OCI-LY3 (cell line): ENCODE measurements at regions not wholly inside any gene's neighbourhood (a gene's known extent, or its start where the extent isn't known, plus 50 kb on each side); places are given as distances from the start of the nearest gene placed in this dataset.

Experiments used
- H2AFZ ChIP-seq: fragments of 200-600, 300-600 bp; shearing (Covaris generic); 2 replicates; pipeline ENCODE4 v1.6.0; 2014; ENCODE audit warnings: antibody characterized with exemption, low read depth, low read length
- H3K27ac ChIP-seq: fragments of 200-600, 300-600 bp; sonication (generic); 2 replicates; pipeline ENCODE4 v1.5.1; 2014; ENCODE audit warnings: mild to moderate bottlenecking, low read length, moderate library complexity, mixed read lengths
- H3K27me3 ChIP-seq: fragments of 200-600, 300-600 bp; sonication (generic); 2 replicates; pipeline ENCODE4 v1.6.1; 2014; ENCODE audit warnings: low read depth, low read length, mixed read lengths
- H3K36me3 ChIP-seq: fragments of 200-600, 300-600 bp; sonication (generic); replicated peaks from 2 replicates; pipeline ENCODE3; 2014; ENCODE audit warnings: low read depth, low read length, mixed read lengths
- H3K4me1 ChIP-seq: fragments of 300-600, 200-600 bp; sonication (generic); 2 replicates; pipeline ENCODE4 v1.6.1; 2014; ENCODE audit warnings: low read length, mixed read lengths
- H3K4me2 ChIP-seq: fragments of 200-600, 300-600 bp; sonication (generic); 2 replicates; pipeline ENCODE4 v1.6.1; 2014; ENCODE audit warnings: low read length, mixed read lengths
- H3K4me3 ChIP-seq: fragments of 300-600, 200-600 bp; sonication (generic); 2 replicates; pipeline ENCODE4 v1.5.1; 2014; ENCODE audit warnings: antibody characterized with exemption, mild to moderate bottlenecking, low read length, moderate library complexity
- H3K79me2 ChIP-seq: fragments of 300-600, 200-600 bp; shearing (Covaris generic); 2 replicates; pipeline ENCODE4 v1.6.1; 2014; ENCODE audit warnings: mild to moderate bottlenecking, low read length, mixed read lengths
- H3K9ac ChIP-seq: fragments of 300-600, 200-600 bp; shearing (Covaris generic); 2 replicates; pipeline ENCODE4 v1.6.0; 2014; ENCODE audit warnings: mild to moderate bottlenecking, low read length, moderate library complexity
- H3K9me3 ChIP-seq: fragments of 200-600, 300-600 bp; shearing (Covaris generic); 2 replicates; pipeline ENCODE4 v1.6.1; 2014; ENCODE audit warnings: low read length, mixed read lengths; ENCODE audit not compliant: insufficient read depth
- H4K20me1 ChIP-seq: fragments of 200-600, 300-600 bp; sonication (generic); 2 replicates; pipeline ENCODE4 v1.6.1; 2016; ENCODE audit warnings: low read length, mixed read lengths; ENCODE audit not compliant: insufficient read depth
- CTCF ChIP-seq: fragments of 200-600, 300-600 bp; sonication (generic); IDR thresholded peaks from 2 replicates; pipeline ENCODE4 v1.5.1; 2014; ENCODE audit warnings: antibody characterized with exemption, low read length, low read depth
- EZH2phosphoT487 ChIP-seq: fragments of 200-600 bp; shearing (Covaris generic); IDR thresholded peaks from 2 replicates; pipeline ENCODE4 v1.6.1; 2018; ENCODE audit warnings: antibody characterized with exemption, mixed run types, low read depth

- H2AFZ ChIP-seq, result no peak overlapping the region
- no peak overlapping the region for H3K27ac ChIP-seq
- H3K9ac ChIP-seq, result no peak overlapping the region
- H3K36me3 ChIP-seq, result no peaks in the 10 kb centered on the region
- TF ChIP-seq EZH2phosphoT487 (no peak), CTCF (no peak)
- H3K4me2 ChIP-seq, result no peak overlapping the region
- H3K79me2 ChIP-seq, result no peaks in the 10 kb centered on the region
- peaks cover 12% of the 10 kb centered on the region for H3K4me1 ChIP-seq
- H3K4me3 ChIP-seq, result no peak overlapping the region
- no peaks in the 10 kb centered on the region for H3K9me3 ChIP-seq
- H4K20me1 ChIP-seq, result no peaks in the 10 kb centered on the region
- no peaks in the 10 kb centered on the region for H3K27me3 ChIP-seq
These were observed 263.2 kb upstream of the TGFBR2 start for GRCh38 chr3:30343067-30343831.

GRCh38 chr3:30343861-30344260 lies 262.5 kb upstream of the TGFBR2 start:
- no peaks in the 10 kb centered on the region for H3K79me2 ChIP-seq
- no peaks in the 10 kb centered on the region for H4K20me1 ChIP-seq
- TF ChIP-seq CTCF, result no peak
- TF ChIP-seq EZH2phosphoT487, result no peak
- H3K36me3 ChIP-seq, result no peaks in the 10 kb centered on the region
- H3K4me2 ChIP-seq, result no peak overlapping the region
- no peak overlapping the region for H3K27ac ChIP-seq
- H3K27me3 ChIP-seq, result no peaks in the 10 kb centered on the region
- H3K4me1 ChIP-seq, result peaks cover 12% of the 10 kb centered on the region
- no peaks in the 10 kb centered on the region for H3K9me3 ChIP-seq
- no peak overlapping the region for H2AFZ ChIP-seq
- H3K4me3 ChIP-seq, result no peak overlapping the region
- H3K9ac ChIP-seq, result no peak overlapping the region

- Histone ChIP-seq H3K9ac (no peak overlapping the region), H3K79me2 (no peaks in the 10 kb centered on the region), H3K36me3 (no peaks in the 10 kb centered on the region), H2AFZ (no peak overlapping the region), H3K4me3 (no peak overlapping the region), H3K4me1 (peaks cover 12% of the 10 kb centered on the region), H4K20me1 (no peaks in the 10 kb centered on the region), H3K4me2 (no peak overlapping the region), H3K9me3 (no peaks in the 10 kb centered on the region), H3K27ac (no peak overlapping the region), H3K27me3 (no peaks in the 10 kb centered on the region)
- no peak for TF ChIP-seq EZH2phosphoT487
- no peak for TF ChIP-seq CTCF
These were observed 262.1 kb upstream of the TGFBR2 start for GRCh38 chr3:30344288-30344687.

GRCh38 chr3:30346933-30347320 lies 259.5 kb upstream of the TGFBR2 start:
- Histone ChIP-seq H3K4me2 (no peak overlapping the region), H3K9ac (no peak overlapping the region)

More at GRCh38 chr3:30346933-30347320, 259.5 kb upstream of the TGFBR2 start:
- Histone ChIP-seq H3K4me3 (no peak overlapping the region), H4K20me1 (no peaks in the 10 kb centered on the region), H3K9me3 (no peaks in the 10 kb centered on the region), H3K4me1 (peaks cover 12% of the 10 kb centered on the region), H3K36me3 (no peaks in the 10 kb centered on the region), H3K27me3 (no peaks in the 10 kb centered on the region), H3K27ac (no peak overlapping the region), H3K79me2 (no peaks in the 10 kb centered on the region), H2AFZ (no peak overlapping the region)
- no peak for TF ChIP-seq CTCF
- no peak for TF ChIP-seq EZH2phosphoT487
